Embryonic facial prominence (tissue), 1 donor: ENCODE measurements at regions not wholly inside any gene's neighbourhood (a gene's known extent, or its start where the extent isn't known, plus 50 kb on each side); places are given as distances from the start of the nearest gene placed in this dataset.

Experiments used
- DNase-seq: peaks from one replicate; pipeline ENCODE4 v3.0.0-alpha.2; 2016; ENCODE audit errors: extremely low spot score

DNA sequence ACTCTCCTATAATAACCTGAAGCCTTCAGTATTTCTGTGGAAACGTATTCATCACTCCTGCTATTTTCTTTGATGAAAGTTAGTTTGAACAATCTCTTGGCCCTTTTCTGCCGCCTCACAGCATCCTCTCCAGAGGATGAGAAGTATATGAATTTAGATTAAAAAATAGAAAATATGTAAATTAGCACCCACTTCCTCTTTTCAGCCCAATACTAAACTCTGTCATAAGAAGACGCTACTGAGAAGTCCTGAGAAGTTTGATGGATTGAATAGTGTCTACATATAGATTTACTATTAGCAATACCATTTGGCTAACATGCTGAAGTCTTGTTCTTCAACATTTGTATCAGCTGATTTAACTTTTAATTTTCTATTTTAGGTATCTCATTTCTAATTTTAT is 526.4 kb upstream of the SPHKAP start:
- no peak for DNase-seq

DNA sequence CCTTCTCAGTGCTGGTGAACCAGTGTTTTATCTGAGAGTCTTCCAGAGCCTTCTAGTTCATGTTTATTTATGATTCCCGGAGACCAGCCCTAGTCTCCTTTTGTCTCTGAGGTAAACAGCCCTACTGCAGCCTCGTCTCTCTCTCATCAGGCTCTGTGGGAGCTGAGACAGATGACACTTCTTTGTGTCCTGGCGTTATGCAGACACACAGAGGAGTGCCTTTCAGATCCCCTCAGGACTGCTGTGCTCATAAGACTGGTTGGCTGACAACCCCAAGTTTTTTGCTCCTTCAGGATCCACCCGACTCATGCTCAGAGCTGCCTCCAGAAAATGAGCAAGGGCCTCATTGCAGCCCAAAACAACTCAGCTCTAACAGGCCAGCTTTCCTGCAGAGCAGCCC is 523.8 kb upstream of the SPHKAP start:
- no peak for DNase-seq

- DNase-seq: no peak
Observed at GRCh38 chr2:228703152-228703551, 521.7 kb upstream of the SPHKAP start.

DNA sequence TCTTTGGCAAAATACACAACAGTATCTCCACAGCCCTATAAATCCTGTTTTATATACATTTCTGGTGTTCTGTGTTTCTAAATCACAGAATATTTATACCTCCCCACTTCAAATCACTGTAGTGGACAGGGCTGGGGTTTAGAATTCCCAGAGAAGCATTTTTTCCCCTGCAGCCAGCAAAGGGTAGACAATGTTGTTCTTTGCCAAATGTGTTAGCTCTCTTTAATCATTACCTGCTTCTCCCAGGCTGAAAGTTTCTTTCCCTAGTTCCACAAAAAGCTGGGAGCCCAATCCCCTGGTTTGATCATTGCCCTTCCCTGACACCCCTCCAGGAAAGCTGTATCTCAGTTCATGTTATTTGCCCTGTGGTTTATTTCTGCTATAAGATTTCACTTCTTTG is 520.0 kb upstream of the SPHKAP start:
- DNase-seq: no peak

GRCh38 chr2:228700638-228701037 is 519.2 kb upstream of the SPHKAP start:
- DNase-seq: no peak

GRCh38 chr2:228699888-228700287 is 518.4 kb upstream of the SPHKAP start:
- DNase-seq: no peak

DNA sequence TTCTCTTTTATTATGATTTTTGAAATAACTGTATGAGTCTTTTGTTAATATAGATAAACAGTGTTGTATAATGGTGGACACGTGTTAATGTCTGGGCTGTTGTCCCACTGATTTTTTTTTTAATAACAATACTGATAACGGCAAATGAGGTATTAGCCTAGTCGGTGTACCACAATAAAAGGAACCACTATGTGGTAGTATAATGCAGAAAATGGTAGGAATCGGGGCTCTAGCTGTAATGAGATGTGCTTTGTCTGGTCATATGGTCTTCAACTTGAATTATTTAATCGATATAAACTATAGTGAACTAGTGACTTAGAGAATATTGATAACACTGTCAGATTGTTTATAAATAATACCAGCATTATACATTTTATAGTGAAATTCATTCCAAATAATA is 517.9 kb upstream of the SPHKAP start:
- no peak for DNase-seq

GRCh38 chr2:228698963-228699362 is 517.5 kb upstream of the SPHKAP start:
- DNase-seq: no peak

GRCh38 chr2:228697456-228697855 is 516.0 kb upstream of the SPHKAP start:
- no peak for DNase-seq

DNA sequence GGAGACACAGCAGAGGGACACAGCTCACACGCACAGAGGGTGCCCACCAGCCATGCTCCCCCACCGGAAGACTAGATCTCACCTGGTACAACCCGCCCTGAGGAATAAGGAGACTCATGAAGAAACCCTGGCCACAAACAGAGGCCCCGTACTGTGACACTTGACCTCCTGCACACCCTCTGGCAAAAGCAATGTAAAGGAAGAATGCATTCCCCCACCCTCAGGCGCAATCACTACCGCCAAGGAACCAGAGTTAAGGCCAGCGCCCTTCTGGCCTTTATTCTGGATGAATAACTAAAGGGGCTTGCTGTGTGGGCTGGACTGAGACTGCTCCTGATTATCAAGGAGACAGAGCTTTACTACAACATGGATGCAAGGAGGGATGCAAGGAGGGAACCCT is 509.2 kb upstream of the SPHKAP start:
- no peak for DNase-seq

GRCh38 chr2:228689053-228689452 is 507.6 kb upstream of the SPHKAP start:
- no peak for DNase-seq

DNA sequence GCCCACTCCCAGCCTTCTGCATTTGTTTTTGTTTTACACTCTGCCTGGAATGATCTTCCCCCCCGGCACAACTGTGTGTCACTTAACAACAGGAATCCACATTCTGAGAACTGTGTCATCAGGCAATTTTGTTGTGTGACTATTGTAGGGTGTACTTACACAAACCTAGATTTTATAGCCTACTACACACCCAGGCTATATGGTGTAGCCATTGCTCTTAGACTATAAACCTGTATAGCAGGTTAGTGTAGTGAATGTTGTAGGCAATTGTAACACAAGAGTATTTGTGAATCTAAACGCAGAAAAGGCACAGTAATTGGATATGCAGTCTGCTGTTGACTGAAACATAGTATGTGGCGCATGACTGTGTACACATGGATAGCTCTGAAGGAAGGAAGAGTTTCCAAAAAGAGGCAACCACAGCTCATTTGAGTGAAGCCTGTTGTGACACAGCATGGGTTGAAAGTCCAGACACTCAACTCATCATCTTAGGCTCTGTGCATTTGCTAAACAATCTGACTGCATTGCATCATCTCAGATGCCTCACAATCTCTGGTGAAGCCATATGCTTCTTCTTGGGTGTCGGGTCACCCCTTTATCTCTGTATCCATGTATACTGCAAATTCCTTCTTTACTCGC is 506.6 kb upstream of the SPHKAP start:
- no peak for DNase-seq

DNA sequence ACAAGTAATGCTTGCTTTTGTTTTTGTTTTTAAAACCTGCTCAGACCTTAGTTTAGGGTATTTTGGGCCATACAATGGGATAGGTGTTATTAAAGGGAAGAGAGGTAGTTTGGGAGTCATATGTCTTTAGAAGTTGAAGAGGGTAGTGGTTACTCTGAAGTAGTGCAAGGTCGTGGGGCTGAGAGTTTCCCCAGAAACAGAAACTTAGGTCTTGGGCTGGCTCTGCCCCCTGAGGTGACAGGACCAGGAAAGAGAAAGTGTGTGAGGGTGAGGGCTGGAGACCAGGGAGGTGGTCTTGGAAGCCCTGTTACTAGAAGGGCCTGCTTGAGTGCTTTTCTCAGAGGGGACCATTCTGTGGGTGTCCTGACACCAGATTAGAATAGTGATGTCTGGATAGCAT is 500.5 kb upstream of the SPHKAP start:
- no peak for DNase-seq

GRCh38 chr2:228681426-228681825 is 499.9 kb upstream of the SPHKAP start:
- DNase-seq: no peak

GRCh38 chr2:228678110-228678509 is 496.6 kb upstream of the SPHKAP start:
- no peak for DNase-seq

DNA sequence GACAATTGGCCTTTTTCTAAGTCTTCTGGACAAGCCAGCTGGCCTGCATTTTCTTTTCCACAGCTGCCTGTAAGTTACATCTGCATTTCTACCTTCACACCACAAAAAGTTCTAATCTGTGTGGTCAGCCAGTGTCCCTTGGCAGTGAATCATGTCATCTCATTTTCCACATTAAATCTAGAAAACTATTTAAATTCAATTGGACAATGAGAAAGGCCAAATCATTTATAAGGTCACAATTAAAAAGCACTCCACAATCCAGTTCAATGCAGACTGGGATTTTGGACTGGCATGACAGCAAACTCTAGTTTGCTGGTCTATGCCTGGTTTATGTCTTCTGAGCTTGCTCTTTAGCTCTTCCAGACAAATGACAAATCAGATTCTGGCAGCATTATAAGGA is 494.2 kb upstream of the SPHKAP start:
- DNase-seq: no peak

GRCh38 chr2:228675091-228675490 is 493.6 kb upstream of the SPHKAP start:
- DNase-seq: no peak

- no peak for DNase-seq
Observed at GRCh38 chr2:228673876-228674554, 492.5 kb upstream of the SPHKAP start.

DNA sequence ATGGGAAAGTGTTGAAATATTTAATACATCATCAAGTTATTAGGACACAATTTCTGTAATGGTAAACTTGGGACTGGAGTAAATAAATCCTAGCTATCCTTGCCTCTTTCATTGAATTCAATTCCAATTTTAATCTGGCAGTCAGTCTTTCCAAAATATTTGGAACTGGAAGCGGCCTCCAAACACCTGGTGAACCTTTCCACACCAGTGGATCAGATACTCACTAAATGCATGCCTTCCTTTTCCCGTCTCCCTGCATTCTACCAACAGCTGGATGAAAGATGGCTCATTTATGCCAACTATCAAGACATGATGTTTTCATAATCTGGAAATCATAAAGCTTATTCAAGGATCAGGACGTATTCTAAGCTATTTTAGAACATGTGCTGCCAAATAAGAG is 488.2 kb upstream of the SPHKAP start:
- DNase-seq: no peak

- DNase-seq: no peak
Observed at GRCh38 chr2:228665232-228665631, 483.7 kb upstream of the SPHKAP start.

DNA sequence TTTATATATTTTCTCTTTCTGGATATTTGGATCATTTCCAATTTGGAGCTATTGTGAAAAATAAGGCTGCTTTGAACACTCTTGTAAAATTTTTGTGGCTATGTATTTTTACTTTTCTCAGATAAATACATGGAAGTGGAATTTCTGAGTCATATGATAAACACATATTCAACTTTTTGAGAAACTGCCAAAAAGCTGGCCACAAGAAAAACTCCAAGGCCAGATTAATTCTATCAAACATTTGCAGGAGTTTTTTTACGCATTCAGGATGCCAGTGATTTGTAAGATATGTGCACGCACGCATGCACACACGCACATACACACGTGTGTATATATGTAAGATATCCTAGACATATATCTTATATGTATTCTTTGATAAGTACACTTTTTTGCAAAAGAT is 477.5 kb upstream of the SPHKAP start:
- DNase-seq: no peak

GRCh38 chr2:228657807-228658402 is 476.4 kb upstream of the SPHKAP start:
- no peak for DNase-seq

DNA sequence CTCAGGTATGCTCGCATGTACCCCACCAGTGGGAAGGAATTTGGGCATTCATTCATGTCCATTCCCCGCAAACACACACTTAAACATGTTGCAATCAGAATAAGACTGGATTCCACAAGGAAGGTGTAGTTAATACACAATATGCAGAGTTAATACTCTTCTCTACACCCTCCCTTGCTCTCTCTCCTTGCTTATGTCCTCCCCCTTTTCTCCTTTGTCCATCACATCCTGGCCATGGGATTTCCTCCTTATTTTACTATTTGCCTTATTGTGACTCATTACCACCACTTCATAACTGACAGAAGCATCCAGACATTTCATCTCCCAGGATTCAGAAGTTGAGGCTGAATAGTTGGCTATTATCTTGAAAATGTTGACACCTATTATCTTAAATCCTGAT is 473.8 kb upstream of the SPHKAP start:
- no peak for DNase-seq
